GM23338 (cell line): ENCODE measurements at regions not wholly inside any gene's neighbourhood (a gene's known extent, or its start where the extent isn't known, plus 50 kb on each side); places are given as distances from the start of the nearest gene placed in this dataset.

ENCODE experiments used
- CREB1 ChIP-seq: fragments of 250-450 bp; sonication (Bioruptor Pico); IDR thresholded peaks from 2 replicates; pipeline ENCODE4 v1.5.0; 2020; ENCODE audit warnings: low read depth, mild to moderate bottlenecking, moderate library complexity
- CTCF ChIP-seq, 2 experiments: fragments of 200-600 bp in 1 of 2; sonication (generic) in 1 of 2; conservative IDR thresholded peaks; 2 replicates each; pipeline versions ENCODE4 v1.5.1 to v1.6.1; 2016 to 2017; ENCODE audit warnings: antibody characterized with exemption in 2 of 2, low read depth in 2 of 2, mild to moderate bottlenecking in 2 of 2, moderate library complexity in 1 of 2
- ETS1 ChIP-seq: IDR thresholded peaks from 2 replicates; pipeline ENCODE4 v1.6.1; 2016; ENCODE audit warnings: antibody characterized with exemption
- EZH2 ChIP-seq: fragments of 200-600 bp; sonication (generic); IDR thresholded peaks from one replicate; pipeline ENCODE4 v1.8.0; 2017; ENCODE audit warnings: antibody characterized with exemption, mild to moderate bottlenecking, low read depth; ENCODE audit not compliant: unreplicated experiment
- EZH2phosphoT487 ChIP-seq: fragments of 200-600 bp; sonication (generic); IDR thresholded peaks from one replicate; pipeline ENCODE4 v1.8.1; 2018; ENCODE audit warnings: antibody characterized with exemption; ENCODE audit not compliant: unreplicated experiment
- JUNB ChIP-seq: IDR thresholded peaks from one replicate; pipeline ENCODE4 v1.6.1; 2016; ENCODE audit warnings: antibody characterized with exemption; ENCODE audit not compliant: unreplicated experiment
- NANOG ChIP-seq: IDR thresholded peaks from 2 replicates; pipeline ENCODE4 v1.6.1; 2016; ENCODE audit warnings: antibody characterized with exemption, borderline replicate concordance
- POLR2AphosphoS5 ChIP-seq: IDR thresholded peaks from 2 replicates; pipeline ENCODE4 v1.6.1; 2016; ENCODE audit warnings: antibody characterized with exemption, low read depth
- REST ChIP-seq: IDR thresholded peaks from one replicate; pipeline ENCODE4 v1.6.1; 2018; ENCODE audit warnings: antibody characterized with exemption; ENCODE audit not compliant: unreplicated experiment
- STAT1 ChIP-seq: IDR thresholded peaks from one replicate; pipeline ENCODE4 v1.6.1; 2016; ENCODE audit warnings: antibody characterized with exemption; ENCODE audit not compliant: unreplicated experiment
- ZNF114 ChIP-seq: fragments of 250-450 bp; sonication (Bioruptor Pico); IDR thresholded peaks from 2 replicates; pipeline ENCODE4 v1.5.0; 2020; ENCODE audit warnings: mild to moderate bottlenecking, moderate library complexity
- ZNF331 ChIP-seq: fragments of 250-450 bp; sonication (Bioruptor Pico); IDR thresholded peaks from 2 replicates; pipeline ENCODE4 v1.5.0; 2020; ENCODE audit warnings: low read depth, mild to moderate bottlenecking, moderate library complexity
- TF ChIP-seq, protein P1 (sequence below): fragments of 250-450 bp; sonication (Bioruptor Pico); IDR thresholded peaks from 2 replicates; pipeline ENCODE4 v1.5.0; 2020; ENCODE audit warnings: mild to moderate bottlenecking, moderate library complexity

DNA sequence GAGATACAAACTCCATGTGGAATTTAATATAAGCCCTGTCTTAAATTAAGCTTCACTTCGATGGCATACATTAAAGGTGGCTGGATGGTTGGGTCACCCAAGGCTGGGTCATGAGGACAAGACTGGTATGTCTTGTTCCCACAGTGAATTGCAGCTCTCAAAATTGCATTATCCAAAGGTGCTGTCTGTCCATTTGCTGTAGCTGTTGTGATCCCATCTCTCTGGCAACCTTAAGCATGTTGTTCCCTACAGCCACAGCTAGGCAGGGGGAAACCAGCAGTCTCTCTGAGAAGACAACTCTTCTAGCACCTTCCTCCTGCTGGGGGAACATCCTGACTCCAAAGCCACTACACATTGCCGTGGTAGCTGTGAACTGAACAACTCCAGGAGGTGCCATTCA lies 187.0 kb downstream of the NUAK1 start:
- TF ChIP-seq CTCF (conservative IDR thresholded peaks at IDR 0.05; ENCODE audit: low read depth in 2 of 2) = no peak
- TF ChIP-seq EZH2phosphoT487 = no peak
- TF ChIP-seq POLR2AphosphoS5 = no peak
- no peak for TF ChIP-seq ZNF114
- TF ChIP-seq ZNF331 (CRISPR knock-in tag) = no peak
- TF ChIP-seq EZH2 = no peak
- TF ChIP-seq REST = no peak
- no peak for TF ChIP-seq CREB1
- no peak for TF ChIP-seq ETS1
- TF ChIP-seq NANOG = no peak
- TF ChIP-seq, protein P1, sequence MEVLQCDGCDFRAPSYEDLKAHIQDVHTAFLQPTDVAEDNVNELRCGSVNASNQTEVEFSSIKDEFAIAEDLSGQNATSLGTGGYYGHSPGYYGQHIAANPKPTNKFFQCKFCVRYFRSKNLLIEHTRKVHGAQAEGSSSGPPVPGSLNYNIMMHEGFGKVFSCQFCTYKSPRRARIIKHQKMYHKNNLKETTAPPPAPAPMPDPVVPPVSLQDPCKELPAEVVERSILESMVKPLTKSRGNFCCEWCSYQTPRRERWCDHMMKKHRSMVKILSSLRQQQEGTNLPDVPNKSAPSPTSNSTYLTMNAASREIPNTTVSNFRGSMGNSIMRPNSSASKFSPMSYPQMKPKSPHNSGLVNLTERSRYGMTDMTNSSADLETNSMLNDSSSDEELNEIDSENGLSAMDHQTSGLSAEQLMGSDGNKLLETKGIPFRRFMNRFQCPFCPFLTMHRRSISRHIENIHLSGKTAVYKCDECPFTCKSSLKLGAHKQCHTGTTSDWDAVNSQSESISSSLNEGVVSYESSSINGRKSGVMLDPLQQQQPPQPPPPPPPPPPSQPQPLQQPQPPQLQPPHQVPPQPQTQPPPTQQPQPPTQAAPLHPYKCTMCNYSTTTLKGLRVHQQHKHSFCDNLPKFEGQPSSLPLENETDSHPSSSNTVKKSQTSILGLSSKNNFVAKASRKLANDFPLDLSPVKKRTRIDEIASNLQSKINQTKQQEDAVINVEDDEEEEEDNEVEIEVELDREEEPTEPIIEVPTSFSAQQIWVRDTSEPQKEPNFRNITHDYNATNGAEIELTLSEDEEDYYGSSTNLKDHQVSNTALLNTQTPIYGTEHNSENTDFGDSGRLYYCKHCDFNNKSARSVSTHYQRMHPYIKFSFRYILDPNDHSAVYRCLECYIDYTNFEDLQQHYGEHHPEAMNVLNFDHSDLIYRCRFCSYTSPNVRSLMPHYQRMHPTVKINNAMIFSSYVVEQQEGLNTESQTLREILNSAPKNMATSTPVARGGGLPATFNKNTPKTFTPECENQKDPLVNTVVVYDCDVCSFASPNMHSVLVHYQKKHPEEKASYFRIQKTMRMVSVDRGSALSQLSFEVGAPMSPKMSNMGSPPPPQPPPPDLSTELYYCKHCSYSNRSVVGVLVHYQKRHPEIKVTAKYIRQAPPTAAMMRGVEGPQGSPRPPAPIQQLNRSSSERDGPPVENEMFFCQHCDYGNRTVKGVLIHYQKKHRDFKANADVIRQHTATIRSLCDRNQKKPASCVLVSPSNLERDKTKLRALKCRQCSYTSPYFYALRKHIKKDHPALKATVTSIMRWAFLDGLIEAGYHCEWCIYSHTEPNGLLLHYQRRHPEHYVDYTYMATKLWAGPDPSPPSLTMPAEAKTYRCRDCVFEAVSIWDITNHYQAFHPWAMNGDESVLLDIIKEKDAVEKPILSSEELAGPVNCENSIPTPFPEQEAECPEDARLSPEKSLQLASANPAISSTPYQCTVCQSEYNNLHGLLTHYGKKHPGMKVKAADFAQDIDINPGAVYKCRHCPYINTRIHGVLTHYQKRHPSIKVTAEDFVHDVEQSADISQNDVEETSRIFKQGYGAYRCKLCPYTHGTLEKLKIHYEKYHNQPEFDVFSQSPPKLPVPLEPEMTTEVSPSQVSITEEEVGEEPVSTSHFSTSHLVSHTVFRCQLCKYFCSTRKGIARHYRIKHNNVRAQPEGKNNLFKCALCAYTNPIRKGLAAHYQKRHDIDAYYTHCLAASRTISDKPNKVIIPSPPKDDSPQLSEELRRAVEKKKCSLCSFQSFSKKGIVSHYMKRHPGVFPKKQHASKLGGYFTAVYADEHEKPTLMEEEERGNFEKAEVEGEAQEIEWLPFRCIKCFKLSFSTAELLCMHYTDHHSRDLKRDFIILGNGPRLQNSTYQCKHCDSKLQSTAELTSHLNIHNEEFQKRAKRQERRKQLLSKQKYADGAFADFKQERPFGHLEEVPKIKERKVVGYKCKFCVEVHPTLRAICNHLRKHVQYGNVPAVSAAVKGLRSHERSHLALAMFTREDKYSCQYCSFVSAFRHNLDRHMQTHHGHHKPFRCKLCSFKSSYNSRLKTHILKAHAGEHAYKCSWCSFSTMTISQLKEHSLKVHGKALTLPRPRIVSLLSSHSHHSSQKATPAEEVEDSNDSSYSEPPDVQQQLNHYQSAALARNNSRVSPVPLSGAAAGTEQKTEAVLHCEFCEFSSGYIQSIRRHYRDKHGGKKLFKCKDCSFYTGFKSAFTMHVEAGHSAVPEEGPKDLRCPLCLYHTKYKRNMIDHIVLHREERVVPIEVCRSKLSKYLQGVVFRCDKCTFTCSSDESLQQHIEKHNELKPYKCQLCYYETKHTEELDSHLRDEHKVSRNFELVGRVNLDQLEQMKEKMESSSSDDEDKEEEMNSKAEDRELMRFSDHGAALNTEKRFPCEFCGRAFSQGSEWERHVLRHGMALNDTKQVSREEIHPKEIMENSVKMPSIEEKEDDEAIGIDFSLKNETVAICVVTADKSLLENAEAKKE (CRISPR knock-in tag) = no peak
- TF ChIP-seq JUNB = no peak
- TF ChIP-seq STAT1 = no peak
